HL-60 (cell line): ENCODE measurements at regions not wholly inside any gene's neighbourhood (a gene's known extent, or its start where the extent isn't known, plus 50 kb on each side); places are given as distances from the start of the nearest gene placed in this dataset.

ENCODE experiments used
- DNase-seq, 2 experiments: peaks; one replicate each; pipeline ENCODE4 v3.0.0-alpha.2; 2010 to 2020; ENCODE audit warnings: low read depth in 1 of 2, low spot score in 1 of 2
- H3K27ac ChIP-seq: fragments of 250-450 bp; sonication (Bioruptor Pico); replicated peaks from 2 replicates; pipeline ENCODE4 v1.5.1; 2020; ENCODE audit warnings: mild to moderate bottlenecking, moderate library complexity
- H3K27me3 ChIP-seq: fragments of 250-450 bp; sonication (Bioruptor Pico); 2 replicates; pipeline ENCODE4 v1.5.1; 2021; ENCODE audit warnings: mild to moderate bottlenecking, moderate library complexity; ENCODE audit not compliant: insufficient read depth, poor library complexity, severe bottlenecking
- H3K4me3 ChIP-seq: replicated peaks from 2 replicates; pipeline ENCODE4 v1.5.1; 2011; ENCODE audit warnings: mild to moderate bottlenecking, control low read depth, low read length; ENCODE audit not compliant: insufficient read depth
- GABPA ChIP-seq: IDR thresholded peaks from 2 replicates; pipeline ENCODE4 v1.6.1; 2012; ENCODE audit warnings: low read depth
- POLR2AphosphoS5 ChIP-seq: IDR thresholded peaks from 2 replicates; pipeline ENCODE4 v1.6.1; 2012; ENCODE audit warnings: low read depth
- SPI1 ChIP-seq: IDR thresholded peaks from 2 replicates; pipeline ENCODE4 v1.6.1; 2012; ENCODE audit warnings: low read depth, mild to moderate bottlenecking, borderline replicate concordance
- TF ChIP-seq, protein P1 (sequence below): IDR thresholded peaks from 2 replicates; pipeline ENCODE4 v1.6.1; 2012; ENCODE audit warnings: low read depth; ENCODE audit not compliant: insufficient replicate concordance
- TF ChIP-seq, protein P2 (sequence below): IDR thresholded peaks from one replicate; pipeline ENCODE4 v1.5.1; 2011; ENCODE audit warnings: low read length, control low read depth, inconsistent platforms; ENCODE audit not compliant: insufficient read depth

DNA sequence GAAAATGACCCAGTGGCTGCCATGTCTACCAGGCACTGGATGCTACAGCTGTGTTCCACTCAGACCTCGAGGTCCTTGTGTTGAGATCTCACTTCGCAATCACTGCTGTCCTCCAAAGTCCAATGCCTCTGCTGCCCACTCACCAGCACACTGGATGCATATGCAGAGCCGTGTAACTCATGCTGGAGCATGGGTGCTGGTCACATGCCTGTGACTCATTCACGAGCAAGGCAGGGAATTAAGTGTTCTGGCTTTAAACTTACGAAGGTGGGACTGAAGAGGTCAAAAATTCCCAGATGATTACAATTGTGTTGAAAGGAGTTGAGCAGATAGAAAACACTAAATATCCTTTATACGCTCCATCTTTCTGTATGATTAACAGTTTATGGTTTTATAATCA lies 417.5 kb downstream of the NUP35 start:
- no peak overlapping the region for H3K4me3 ChIP-seq
- no peak for DNase-seq

DNA sequence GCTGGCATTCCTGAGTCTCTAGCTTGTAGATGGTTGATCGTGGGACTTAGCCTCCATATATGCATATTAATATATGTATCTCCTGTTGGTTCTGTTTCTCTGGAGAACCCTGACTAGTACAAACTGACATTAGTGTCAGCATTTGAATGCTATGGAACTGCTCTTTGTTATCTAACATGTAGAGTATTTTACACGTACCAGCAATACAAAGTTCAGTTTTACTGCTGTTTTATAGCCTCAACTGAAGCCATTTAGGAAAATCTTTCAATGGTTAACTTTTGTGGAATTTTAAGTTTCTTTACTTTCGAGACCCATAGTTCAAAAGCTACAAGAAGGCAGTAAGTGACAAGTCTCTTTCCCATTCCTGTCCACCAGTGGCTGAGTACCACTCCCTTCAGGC lies 418.4 kb downstream of the NUP35 start:
- Histone ChIP-seq H3K27ac (no peak overlapping the region), H3K27me3 (no peaks in the 10 kb centered on the region), H3K4me3 (no peak overlapping the region)
- no peak for DNase-seq
- TF ChIP-seq SPI1 (no peak), POLR2AphosphoS5 (no peak), GABPA (no peak)
- TF ChIP-seq, protein P1, sequence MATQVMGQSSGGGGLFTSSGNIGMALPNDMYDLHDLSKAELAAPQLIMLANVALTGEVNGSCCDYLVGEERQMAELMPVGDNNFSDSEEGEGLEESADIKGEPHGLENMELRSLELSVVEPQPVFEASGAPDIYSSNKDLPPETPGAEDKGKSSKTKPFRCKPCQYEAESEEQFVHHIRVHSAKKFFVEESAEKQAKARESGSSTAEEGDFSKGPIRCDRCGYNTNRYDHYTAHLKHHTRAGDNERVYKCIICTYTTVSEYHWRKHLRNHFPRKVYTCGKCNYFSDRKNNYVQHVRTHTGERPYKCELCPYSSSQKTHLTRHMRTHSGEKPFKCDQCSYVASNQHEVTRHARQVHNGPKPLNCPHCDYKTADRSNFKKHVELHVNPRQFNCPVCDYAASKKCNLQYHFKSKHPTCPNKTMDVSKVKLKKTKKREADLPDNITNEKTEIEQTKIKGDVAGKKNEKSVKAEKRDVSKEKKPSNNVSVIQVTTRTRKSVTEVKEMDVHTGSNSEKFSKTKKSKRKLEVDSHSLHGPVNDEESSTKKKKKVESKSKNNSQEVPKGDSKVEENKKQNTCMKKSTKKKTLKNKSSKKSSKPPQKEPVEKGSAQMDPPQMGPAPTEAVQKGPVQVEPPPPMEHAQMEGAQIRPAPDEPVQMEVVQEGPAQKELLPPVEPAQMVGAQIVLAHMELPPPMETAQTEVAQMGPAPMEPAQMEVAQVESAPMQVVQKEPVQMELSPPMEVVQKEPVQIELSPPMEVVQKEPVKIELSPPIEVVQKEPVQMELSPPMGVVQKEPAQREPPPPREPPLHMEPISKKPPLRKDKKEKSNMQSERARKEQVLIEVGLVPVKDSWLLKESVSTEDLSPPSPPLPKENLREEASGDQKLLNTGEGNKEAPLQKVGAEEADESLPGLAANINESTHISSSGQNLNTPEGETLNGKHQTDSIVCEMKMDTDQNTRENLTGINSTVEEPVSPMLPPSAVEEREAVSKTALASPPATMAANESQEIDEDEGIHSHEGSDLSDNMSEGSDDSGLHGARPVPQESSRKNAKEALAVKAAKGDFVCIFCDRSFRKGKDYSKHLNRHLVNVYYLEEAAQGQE, result no peak
- TF ChIP-seq, protein P2, sequence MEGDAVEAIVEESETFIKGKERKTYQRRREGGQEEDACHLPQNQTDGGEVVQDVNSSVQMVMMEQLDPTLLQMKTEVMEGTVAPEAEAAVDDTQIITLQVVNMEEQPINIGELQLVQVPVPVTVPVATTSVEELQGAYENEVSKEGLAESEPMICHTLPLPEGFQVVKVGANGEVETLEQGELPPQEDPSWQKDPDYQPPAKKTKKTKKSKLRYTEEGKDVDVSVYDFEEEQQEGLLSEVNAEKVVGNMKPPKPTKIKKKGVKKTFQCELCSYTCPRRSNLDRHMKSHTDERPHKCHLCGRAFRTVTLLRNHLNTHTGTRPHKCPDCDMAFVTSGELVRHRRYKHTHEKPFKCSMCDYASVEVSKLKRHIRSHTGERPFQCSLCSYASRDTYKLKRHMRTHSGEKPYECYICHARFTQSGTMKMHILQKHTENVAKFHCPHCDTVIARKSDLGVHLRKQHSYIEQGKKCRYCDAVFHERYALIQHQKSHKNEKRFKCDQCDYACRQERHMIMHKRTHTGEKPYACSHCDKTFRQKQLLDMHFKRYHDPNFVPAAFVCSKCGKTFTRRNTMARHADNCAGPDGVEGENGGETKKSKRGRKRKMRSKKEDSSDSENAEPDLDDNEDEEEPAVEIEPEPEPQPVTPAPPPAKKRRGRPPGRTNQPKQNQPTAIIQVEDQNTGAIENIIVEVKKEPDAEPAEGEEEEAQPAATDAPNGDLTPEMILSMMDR, result no peak

More for the DNA sequence above, 417.5 kb downstream of the NUP35 start:
- H3K27ac ChIP-seq, result no peak overlapping the region
- TF ChIP-seq POLR2AphosphoS5, result no peak
- no peak for TF ChIP-seq GABPA
- TF ChIP-seq, protein P1, result no peak
- TF ChIP-seq, protein P2, result no peak
- no peak for TF ChIP-seq SPI1
- H3K27me3 ChIP-seq, result no peaks in the 10 kb centered on the region

DNA sequence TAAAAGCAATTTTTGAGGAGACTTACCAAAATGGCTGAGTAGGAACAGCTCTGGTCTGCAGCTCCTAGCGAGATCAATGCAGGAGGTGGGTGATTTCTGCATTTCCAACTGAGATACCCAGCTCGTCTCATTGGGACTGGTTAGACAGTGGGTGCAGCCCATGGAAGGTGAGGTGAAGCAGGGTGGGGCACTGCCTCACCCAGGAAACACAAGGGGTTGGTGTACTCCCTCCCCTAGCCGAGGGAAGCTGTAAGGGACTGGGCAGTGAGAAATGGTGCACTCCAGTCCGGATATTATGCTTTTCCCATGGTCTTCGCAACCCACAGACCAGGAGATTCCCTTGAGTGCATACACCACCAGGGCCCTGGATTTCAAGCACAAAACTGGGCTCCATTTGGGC lies 419.0 kb downstream of the NUP35 start:
- TF ChIP-seq POLR2AphosphoS5 (no peak), SPI1 (no peak), GABPA (no peak)
- TF ChIP-seq, protein P2, result no peak
- TF ChIP-seq, protein P1, result no peak
- H3K4me3 ChIP-seq, result no peak overlapping the region
- DNase-seq, result no peak
- H3K27me3 ChIP-seq, result no peaks in the 10 kb centered on the region
- no peak overlapping the region for H3K27ac ChIP-seq
